Keratinocyte (primary cell): ENCODE measurements at regions not wholly inside any gene's neighbourhood (a gene's known extent, or its start where the extent isn't known, plus 50 kb on each side); places are given as distances from the start of the nearest gene placed in this dataset.

Source experiments
- EZH2 ChIP-seq: IDR thresholded peaks from one replicate; pipeline ENCODE4 v1.6.1; 2012; ENCODE audit warnings: inconsistent platforms, mild to moderate bottlenecking, low read length, moderate library complexity
- TF ChIP-seq, protein P1 (sequence below), 3 experiments: IDR thresholded peaks in 1 of 3; conservative IDR thresholded peaks in 1 of 3; optimal IDR thresholded peaks in 1 of 3; 2 replicates in 2 of 3; 3 replicates in 1 of 3; pipeline versions ENCODE3 to v1.5.1; 2011; ENCODE audit warnings: low read length in 3 of 3, mild to moderate bottlenecking in 3 of 3, moderate library complexity in 2 of 3, control low read depth in 1 of 3, inconsistent platforms in 1 of 3; ENCODE audit not compliant: insufficient read depth in 2 of 3; ENCODE audit errors: extremely low read depth in 1 of 3

DNA sequence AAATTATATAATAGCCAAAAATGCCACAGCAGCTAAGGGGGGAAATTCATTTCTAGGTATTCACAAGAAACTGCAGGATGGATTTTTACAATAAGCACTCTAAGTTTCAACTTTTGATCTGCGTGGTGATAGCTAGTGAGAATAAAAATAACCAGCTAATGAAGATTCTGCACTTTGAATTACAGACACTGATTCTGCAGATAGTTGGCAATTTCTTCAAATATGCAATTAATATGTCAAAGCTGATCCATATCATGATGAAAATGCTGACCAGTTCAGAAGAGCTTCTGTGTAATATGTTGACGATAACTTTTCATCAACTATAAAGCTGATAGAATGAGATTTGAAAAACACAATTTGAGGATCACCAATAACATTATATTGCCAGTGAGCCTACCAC is 1272.9 kb downstream of the EFNB2 start:
- TF ChIP-seq, protein P1, sequence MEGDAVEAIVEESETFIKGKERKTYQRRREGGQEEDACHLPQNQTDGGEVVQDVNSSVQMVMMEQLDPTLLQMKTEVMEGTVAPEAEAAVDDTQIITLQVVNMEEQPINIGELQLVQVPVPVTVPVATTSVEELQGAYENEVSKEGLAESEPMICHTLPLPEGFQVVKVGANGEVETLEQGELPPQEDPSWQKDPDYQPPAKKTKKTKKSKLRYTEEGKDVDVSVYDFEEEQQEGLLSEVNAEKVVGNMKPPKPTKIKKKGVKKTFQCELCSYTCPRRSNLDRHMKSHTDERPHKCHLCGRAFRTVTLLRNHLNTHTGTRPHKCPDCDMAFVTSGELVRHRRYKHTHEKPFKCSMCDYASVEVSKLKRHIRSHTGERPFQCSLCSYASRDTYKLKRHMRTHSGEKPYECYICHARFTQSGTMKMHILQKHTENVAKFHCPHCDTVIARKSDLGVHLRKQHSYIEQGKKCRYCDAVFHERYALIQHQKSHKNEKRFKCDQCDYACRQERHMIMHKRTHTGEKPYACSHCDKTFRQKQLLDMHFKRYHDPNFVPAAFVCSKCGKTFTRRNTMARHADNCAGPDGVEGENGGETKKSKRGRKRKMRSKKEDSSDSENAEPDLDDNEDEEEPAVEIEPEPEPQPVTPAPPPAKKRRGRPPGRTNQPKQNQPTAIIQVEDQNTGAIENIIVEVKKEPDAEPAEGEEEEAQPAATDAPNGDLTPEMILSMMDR (optimal IDR thresholded peaks at IDR 0.05 in 1 of 3, IDR thresholded peaks at IDR 0.05 in 1 of 3, conservative IDR thresholded peaks at IDR 0.05 in 1 of 3; ENCODE audit: extremely low read depth in 1 of 3, insufficient read depth in 2 of 3, low read length in 3 of 3), result no peak
- TF ChIP-seq EZH2, result no peak
